NCI-H524 (cell line): ENCODE measurements at regions not wholly inside any gene's neighbourhood (a gene's known extent, or its start where the extent isn't known, plus 50 kb on each side); places are given as distances from the start of the nearest gene placed in this dataset.

Experiments
- DNase-seq, 2 experiments: peaks; one replicate each; lab custom pipeline; 2025; lab: John Stamatoyannopoulos, UW

DNA sequence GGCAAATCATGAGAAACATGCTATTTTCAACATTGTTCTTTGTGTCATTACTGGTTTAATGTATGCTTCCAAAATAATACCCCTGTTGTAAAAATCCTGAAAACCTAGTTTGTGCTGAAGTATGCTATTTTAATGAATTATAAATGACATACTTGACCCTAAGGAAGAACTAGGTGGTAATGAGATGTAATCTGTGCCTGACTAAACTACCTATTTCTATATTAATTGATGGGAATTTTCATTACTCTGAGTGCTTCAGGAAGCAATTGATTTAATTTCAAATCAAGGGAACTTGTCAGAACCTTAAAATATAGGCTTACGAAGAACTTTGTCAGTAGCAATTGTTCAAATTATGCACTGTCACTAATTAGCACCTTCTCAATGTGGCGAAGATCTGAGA, 1005.6 kb upstream of the SLC10A2 start:
- DNase-seq: no peak

DNA sequence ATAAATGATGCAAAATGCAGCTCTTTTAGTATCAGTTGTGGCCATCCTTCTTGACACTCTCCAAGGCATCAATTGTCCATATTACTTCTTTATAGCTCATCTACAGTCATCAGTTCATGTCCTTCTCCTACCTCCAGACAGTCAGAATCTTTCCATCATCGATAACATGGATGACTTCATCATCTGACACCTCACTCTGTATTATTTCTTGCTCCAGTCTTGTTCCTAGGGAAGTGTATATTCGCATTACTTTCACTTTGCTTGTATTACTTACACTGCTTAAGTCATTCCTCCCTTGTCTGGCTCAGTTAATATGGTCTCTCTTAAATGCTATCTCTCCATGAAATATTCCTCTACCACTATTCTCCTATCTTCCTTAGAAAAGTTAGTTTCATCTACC, 999.1 kb upstream of the SLC10A2 start:
- DNase-seq: no peak

DNA sequence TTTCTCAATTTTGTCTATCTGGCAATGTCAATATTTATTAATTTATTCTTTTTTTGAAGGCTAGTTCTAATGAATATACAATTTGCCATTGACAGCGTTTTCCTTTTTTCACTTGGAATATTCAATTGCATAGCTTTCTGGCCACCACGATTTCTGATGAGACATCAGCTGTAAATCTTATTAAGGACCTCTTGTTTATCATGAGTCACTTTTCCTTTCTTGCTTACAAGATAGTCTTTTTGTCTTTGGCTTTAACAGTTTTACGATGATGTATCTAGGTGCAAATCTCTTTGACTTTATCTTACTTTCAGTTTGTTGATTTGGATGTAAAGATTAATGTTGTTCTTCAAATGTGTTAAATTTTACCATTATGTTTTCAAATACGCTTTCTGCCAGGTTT, 991.6 kb upstream of the SLC10A2 start:
- DNase-seq: no peak

DNA sequence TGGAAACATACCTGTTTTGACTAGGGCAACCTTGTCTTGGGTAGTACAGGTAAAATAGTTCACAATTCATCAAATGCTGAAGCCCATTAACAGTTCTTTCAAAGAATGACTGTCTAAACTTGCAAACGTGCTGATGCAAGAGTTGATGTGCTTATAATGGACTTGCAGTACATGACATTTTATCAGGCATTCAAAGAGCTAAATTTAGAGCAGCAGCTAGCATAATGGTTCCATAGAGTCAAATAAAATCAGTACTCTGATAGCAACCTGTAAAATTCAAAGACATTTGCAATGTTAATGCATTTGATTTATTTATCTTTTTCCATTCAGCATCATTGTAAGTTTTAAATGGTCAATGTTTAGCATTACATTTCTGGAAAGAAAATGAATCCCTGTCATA, 979.7 kb upstream of the SLC10A2 start:
- DNase-seq: no peak

DNA sequence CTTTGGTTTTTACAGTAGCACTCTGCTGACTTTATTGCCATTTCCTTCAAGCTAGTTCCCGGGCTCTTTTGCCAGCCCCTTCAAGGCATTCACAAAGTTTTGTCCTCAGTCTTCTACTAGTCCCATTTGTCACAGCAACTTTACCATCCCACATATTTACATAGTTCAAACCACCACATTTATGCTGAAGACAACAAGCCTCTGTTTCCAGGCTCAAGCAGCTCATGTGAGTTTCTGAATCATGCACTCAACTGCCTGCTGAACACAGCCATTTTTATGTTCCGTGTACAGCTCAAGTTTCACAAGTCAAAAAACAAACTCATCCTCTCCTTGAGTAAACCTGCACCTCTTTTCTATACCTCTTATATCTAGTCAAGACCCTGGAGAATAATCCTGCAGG, 977.0 kb upstream of the SLC10A2 start:
- DNase-seq: no peak

DNA sequence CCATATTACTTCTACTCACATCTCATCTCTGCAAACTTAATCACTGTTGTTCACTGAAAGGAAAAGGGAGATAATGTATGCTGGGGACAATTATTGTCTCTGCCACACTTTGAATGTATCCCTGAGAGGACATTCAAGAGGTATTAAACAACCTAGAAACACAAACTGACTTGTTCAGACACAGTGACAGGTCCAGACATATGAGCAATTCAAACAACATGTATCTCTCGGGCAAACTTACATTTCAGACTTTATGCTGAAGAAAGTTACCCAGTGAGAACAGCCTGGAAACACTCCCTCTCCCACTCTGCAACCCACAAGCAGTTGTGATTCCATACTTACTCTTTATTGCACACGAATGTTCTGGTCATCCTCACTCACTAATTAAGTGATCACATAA, 968.7 kb upstream of the SLC10A2 start:
- DNase-seq: no peak

DNA sequence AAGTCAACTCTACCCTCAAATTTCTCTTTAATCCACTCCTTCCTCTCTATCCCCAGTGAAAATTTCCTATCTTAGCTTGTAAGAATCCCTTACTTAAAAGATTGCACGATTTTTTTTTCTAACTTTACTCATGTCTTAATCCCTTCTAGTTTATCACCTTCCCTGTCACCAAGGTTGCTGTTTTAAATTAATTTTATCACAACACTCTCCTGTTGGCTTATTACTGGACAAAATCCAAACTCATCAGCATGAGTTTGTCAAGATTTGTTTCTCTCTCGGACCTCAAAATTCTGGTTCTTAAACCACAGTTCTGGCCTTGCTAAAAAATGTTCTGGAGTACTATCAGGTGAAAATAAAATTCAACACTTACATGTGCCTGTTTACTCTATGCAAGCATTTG, 959.1 kb upstream of the SLC10A2 start:
- DNase-seq: no peak

DNA sequence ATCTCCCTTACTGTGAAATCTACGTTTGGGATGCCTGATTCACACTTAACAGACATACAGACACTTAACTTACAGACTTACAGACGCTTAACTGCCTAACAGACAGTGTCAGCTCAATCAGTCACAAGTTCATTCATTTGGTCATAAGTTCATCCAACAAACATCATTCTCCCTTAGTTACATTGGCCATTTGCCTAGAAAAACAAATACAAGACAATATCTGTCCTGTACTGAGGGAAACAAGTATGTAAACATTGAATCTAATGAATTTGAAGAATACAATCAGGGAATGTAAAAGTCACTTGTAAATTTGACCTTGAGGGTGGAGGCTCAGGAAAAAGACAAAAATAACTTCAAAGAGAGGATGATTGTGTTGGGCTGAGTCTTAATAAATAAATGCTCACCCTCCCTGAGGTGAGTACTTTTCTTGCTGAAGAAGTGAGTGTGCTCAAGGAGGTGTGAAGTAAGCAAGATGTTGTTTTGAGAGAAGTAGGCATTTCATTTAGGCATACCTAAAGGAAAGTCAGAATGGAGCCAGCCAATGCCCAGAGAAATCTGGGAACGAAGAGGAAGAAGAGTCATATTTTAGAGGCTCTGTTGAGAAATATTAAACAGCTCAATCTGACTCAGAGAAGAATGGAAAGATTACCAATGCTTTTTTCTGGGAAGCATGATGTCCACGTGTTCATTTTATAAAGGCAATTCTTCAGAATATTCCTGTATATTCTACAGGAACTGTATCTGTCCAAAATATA, 958.4 kb upstream of the SLC10A2 start:
- DNase-seq: no peak

DNA sequence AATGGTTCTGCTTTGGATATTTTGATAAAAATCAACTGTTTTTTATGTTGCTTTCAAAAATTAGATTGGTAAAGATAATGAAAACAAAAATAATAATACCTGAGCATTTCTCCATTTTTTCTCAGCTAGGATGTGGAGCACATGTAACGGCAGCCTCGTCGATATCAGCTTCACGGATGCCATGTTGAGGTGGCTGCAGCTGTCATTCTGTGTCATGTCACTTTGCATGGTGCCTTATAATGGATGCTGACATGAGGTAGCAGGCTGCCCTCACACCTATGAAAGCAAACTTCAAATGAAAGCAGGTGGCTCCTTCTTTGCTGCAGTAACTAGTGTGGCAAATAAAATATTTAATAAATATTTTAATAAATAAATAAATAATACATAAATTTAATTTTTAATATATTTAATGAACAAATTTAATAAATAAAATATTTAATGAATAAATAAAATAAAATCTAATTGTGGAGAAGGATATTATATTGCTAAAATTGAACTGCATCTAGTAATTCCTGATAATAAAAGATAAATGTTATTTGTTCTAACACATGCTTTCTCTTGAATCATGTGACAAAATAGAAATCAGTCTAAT, 955.7 kb upstream of the SLC10A2 start:
- DNase-seq: no peak

DNA sequence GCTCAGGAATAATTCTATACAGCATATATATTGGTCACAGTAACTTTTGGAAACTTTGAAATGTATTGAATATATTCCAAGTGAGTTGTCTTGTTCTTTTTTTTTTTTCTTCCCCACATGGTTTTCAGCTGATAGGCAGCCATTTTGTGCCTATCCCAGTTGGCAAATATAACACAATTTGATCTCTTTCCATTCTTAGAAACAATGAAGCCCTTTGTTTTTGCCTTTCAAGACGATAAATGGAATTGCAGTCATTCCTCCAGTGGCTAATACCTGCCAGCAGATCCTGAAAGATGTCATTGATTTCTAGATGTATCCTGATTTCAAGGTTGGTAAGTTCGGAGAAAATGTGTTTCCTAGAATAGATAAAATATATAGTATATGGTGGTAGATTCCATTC, 951.1 kb upstream of the SLC10A2 start:
- DNase-seq: no peak

DNA sequence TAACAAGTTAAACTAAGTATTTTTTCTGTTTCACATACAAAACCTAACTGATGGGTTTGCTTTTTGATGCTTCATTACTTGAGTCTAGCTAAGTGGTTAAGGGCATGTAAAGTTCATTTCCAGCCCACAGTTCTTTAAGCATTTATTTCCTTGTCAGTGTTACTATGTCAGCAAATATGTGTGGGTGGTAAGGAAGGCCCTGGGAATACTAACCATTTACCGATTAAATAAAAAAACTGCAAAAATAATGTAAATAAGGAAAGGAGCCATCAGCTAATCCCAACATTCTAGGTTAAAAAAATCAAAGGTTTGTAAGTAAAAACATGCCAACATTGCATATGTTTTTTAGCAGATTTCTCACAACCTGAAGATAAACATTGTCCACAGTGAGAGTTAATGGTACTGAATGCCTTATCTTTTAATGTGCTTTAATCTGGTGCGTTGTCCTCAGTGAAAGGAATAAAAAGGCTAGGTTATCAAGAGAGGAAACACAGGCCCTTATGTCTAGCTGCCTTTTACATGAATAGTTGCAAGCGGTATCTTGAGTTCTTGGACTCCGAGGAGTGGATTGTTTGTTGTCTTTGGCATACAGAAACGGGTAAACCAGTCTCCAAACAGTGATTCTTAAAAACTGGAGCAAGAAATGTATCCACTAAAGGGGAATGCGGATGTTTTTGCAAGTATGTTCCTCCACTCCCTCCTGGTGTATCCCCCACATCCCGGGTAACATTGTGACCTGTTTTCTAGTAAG, 949.6 kb upstream of the SLC10A2 start:
- DNase-seq: no peak

DNA sequence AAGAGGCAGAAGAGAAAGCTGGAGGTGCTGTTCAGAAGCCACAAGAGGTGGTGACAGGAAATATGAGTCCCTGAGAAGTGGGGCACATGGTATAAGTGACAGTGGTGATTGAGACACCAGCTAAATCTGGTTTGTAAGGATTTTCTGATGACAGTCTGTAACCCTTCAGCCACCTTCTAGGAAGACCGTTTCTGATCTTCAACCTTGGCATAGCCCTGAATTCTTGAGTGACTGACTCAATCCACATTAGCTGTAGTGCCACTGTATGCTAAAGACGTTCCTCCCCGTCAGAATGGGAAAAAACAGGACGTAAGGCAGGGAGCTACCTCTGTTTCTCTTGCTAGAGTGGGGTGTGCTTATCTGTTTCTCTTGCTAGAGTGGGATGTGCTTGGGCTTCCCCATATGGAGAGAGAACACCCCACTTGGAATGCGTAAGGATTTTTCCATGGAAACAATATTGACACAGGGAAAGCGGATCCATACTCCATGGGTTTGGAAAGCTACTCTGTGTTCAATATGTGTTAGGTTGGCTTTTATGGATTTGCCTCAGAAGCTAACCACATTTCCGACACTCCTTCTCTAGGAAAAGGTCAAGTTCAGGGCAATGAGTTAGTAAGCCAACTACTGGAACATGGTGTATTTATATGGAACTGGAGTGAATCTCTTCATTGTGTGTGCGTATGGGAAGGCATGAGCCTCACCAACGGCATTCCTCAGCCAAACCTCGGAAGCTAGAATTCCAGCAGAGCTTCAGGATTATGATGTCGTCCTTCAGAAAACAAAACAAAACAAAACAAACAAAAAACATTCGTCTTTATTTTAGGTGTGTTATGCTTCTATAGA, 948.8 kb upstream of the SLC10A2 start:
- DNase-seq: no peak

DNA sequence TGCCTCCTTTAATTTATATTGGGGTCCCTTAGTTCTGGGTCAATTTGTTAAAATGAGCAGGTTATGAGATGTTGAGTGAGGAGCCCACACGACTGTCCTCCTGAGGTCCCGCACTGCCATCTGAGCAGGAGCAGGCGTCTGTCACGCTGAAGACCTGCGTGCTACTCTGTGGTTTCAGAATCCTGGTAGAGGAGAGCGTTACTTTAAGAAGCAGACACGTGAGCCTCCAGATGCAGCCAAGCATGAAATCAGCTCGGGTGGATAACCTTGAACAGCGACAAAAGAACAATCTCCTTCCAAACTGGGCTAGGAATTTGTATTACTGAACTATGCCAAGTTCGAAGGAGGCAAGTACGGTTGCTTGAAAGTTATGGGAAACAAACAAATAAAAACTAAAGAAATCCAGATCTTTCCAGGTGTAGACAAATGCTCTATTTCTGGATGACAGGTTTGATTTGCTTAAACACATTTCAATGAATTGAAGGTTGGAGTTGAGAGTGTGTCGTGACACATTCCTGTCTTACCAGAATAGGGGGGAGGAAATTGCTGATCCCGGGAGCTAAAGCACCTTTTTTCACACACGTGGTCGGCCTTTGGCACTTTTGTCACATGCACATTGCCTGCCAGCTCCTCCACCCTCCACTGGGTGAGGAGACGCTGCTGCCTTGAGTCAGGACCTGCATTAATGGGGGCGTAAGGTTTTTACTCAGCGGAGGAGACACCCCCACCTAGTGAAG, 945.5 kb upstream of the SLC10A2 start:
- peak; percentile 73 to 84 for DNase-seq

DNA sequence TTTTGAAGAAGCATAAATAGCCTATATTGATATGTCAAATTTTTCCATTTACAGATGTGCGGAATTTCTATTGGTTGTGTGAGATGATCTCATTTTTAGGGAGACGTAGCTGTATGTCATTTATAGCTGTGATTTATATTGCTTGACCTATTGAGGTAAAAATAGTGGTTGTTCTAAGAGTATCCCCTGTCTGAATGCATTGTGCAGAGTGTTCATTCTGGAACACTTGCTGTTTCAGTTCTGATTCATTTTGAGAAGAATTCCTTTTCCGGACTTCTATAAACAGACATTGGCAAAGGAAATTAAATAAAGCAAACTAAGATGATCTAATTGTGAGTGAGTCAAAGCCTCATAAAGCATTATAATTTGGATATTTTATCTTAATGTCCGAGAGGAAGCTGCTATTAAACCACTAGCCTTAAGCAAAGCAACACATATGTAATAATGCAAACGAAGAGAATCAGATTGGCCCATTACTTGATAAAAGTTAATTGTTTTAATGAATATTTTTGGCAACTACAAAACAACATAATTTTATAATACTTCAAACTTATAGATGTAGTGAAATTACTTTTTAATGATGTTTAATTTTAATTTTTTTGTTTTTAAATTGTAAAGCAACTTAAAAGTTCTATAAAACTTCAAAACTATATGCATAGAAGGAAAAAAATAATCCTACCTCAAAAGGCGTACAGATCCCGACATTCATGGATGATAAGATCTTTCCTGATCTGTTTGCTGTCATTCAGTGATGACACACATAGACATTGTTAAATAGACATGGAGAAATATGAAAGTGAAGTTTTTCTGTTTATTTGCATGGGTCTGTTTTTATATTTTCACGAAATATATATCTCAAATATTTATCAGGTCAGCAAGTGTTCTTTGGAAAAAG, 942.6 kb upstream of the SLC10A2 start:
- DNase-seq: no peak

DNA sequence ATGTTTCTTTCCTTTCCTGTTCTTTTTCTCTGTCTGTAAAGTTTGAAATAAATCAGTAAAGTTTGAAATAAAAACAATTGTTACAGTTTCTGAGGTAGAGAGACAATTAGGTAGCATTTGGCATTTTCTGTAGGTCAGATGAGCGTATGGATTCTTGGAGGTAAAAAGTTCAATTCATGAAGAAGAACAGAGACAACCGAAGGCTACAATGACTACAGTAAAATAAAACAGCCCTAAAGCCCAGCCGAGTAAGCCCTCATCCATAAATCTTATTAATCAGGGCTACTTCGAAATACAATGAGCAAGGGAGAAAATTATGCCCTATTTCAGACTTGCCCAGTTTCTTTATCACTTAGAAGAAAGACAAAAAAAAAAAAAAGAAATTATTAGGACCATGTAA, 941.9 kb upstream of the SLC10A2 start:
- DNase-seq: no peak

DNA sequence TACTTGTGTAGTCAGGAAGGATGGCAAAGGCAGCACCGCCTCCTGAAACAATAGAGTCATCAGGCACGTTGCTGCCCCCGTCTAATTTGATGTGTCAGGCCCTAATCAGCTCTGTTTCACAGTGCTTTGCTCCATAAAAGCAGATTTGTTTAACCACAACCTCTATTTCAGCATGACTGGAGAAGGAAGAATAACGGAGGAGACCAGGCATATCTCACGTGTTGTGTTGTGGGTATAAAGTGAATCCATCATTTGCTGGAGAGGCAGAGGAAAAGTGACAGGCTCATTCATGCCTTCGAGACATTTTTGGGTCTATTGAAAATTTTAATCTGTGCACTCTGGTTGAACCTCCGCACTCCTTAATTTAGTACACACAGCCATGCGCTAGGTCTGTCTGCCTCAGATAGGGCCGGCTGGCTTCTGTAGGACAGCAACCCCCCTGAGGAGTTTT, 940.4 kb upstream of the SLC10A2 start:
- no peak for DNase-seq

DNA sequence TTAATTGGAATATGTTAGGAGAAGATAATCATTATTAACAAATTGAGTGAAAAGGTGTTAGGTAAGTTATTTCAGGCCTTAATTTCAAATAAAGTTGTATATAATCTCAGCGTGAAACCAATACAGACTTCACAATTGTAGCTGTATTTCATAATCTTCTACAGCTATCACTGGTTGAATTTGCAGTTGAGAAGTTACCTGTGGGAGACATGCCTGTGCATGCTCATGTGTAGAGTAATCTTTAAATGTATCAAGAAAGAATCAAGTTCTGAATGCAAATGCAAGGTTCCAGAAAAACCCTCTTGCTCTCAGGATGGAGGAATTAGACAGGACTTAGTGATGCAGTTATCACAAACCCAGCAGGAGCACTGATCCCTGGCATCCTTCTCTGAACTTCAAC, 938.4 kb upstream of the SLC10A2 start:
- DNase-seq: no peak

DNA sequence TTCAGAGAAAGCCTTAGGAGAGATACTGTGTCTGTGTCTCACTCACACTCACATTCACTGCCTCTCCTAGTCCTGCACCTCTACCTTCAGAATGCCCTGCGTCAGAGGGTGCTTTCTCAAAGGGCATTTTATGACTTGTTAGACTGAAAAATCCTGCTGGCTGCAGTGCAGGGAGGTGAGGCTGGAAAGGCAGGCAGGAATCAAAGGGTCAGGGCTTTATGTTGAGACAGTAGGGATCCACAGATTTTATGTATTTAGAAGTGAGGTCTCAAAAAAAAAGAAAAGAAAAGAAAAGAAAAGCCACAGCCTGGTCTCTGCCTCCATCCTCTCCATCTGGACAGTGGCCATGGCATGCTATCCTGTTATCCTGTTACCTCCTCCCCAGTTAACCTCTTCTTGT, 936.0 kb upstream of the SLC10A2 start:
- no peak for DNase-seq

DNA sequence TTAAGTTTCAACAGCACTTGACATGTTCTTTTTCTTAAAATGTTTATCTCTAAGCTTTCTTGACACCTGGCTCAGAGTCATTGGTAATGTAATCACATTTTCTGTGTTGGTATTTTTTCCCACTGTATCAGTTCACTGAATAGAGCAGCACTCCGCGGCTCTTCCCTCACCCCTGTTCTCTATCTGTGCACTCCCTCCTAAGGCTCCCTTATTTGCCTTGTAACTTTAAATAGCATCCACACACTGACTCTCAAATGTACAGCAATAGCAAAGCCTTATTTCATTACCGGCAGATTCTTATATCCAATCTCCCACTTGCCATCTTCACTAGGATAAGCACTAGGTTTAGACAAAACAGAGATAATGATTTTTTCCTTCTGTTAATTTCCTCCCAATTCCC, 935.5 kb upstream of the SLC10A2 start:
- DNase-seq: no peak

DNA sequence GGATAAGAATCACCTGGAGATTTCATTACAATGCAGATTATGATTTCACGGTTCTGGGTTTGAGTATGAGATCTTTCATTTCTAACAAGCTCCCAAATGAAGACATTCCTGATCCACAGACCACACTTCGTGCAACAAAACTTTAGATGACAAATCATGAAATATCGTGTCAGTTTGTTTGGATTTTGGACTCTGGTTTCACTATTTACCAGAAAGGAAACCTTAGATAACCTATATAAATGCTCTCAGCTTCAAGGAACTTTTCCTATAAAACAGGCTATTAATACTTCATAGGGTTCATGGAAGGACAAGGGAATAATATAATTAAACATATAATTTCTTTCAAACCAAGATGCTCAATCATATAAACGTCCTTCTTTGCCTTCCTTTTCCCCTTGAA, 930.5 kb upstream of the SLC10A2 start:
- DNase-seq: no peak

DNA sequence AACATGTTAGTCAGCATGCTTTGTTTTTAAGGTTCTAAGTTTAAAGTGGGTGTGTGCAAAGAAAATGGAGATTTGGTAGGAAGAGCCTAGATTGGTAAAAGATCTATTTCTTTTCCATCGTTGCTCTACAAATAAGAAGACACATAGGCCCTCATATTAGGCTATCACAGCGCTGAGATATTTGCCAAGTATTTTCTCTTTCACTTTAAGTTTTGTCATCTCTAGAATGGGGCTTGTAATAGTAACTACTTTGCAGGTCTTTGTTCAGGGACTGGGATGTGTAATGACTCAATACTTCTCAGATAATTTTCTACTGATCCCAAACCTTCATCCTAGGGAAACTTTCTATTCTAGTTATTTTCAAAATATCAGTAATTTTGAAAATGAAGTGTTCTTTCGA, 917.7 kb upstream of the SLC10A2 start:
- DNase-seq: no peak
